ENCODE measurements at regions not wholly inside any gene's neighbourhood (a gene's known extent, or its start where the extent isn't known, plus 50 kb on each side); places are given as distances from the start of the nearest gene placed in this dataset.
A peak's percentile ranks its signal among the peaks of the same experiment; 100 is the strongest.

- intact Hi-C loops (cut with DNase I) = no loop called here
- TF ChIP-seq CTCF (IDR thresholded peaks at IDR 0.05; ENCODE audit: borderline replicate concordance, extremely low read depth, insufficient read depth) = no peak
These were observed 89.5 kb upstream of the KCTD3 start for GRCh38 chr1:215477632-215478031.

DNA sequence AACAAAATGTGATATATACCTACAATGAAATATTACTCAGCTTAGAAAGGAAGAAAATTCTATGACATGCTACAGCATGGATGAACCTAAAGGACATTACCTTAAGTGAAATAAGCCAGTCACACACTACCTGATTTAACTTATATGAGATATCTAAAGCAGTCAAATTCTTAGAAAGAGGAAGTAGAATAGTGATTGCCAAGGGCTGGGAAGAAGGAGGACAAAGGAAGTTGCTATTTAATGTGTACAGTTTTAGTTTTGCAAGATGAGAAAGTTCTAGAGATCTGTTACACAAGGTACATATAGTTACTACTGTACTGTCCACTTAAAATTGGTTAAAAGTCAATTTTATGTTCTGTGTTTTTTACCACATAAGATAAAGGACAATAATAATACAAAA, 87.5 kb upstream of the KCTD3 start:
- TF ChIP-seq CTCF (IDR thresholded peaks at IDR 0.05; ENCODE audit: borderline replicate concordance, extremely low read depth, insufficient read depth) = no peak
- DNase-seq (no peak), FAIRE-seq (no peak)
- Histone ChIP-seq H3K27me3 (ENCODE audit: control insufficient read depth, insufficient read depth, low read length) (no peaks in the 10 kb centered on the region), H3K27ac (ENCODE audit: low read depth in 2 of 2, low read length in 2 of 2) (no peak overlapping the region), H3K4me3 (ENCODE audit: low read length in 3 of 3) (no peak overlapping the region), H3K9me3 (ENCODE audit: control insufficient read depth in 2 of 3, insufficient read depth in 1 of 3, low read length in 3 of 3) (peaks cover 0 to 6% (median 0%) of the 10 kb centered on the region in 3 donors), H3K9ac (ENCODE audit: low read length in 3 of 3) (no peak overlapping the region), H3K36me3 (ENCODE audit: control insufficient read depth in 2 of 3, insufficient read depth in 3 of 3, low read length in 3 of 3) (no peaks in the 10 kb centered on the region), H3K4me1 (ENCODE audit: control insufficient read depth in 2 of 3, insufficient read depth in 2 of 3, low read depth in 1 of 3, low read length in 3 of 3) (no peaks in the 10 kb centered on the region)
- intact Hi-C loops (cut with DNase I) = no loop called here

More at GRCh38 chr1:215477632-215478031, 89.5 kb upstream of the KCTD3 start:
- peak in 1 of 5 donors; percentile 40 for DNase-seq
- FAIRE-seq = no peak
- Histone ChIP-seq H3K9me3 (ENCODE audit: control insufficient read depth in 2 of 3, insufficient read depth in 1 of 3, low read length in 3 of 3) (peaks cover 0 to 6% (median 0%) of the 10 kb centered on the region in 3 donors), H3K27ac (ENCODE audit: low read depth in 2 of 2, low read length in 2 of 2) (no peak overlapping the region), H3K4me3 (ENCODE audit: low read length in 3 of 3) (no peak overlapping the region), H3K4me1 (ENCODE audit: control insufficient read depth in 2 of 3, insufficient read depth in 2 of 3, low read depth in 1 of 3, low read length in 3 of 3) (no peaks in the 10 kb centered on the region), H3K9ac (ENCODE audit: low read length in 3 of 3) (no peak overlapping the region), H3K27me3 (ENCODE audit: control insufficient read depth, insufficient read depth, low read length) (no peaks in the 10 kb centered on the region), H3K36me3 (ENCODE audit: control insufficient read depth in 2 of 3, insufficient read depth in 3 of 3, low read length in 3 of 3) (no peaks in the 10 kb centered on the region)

DNA sequence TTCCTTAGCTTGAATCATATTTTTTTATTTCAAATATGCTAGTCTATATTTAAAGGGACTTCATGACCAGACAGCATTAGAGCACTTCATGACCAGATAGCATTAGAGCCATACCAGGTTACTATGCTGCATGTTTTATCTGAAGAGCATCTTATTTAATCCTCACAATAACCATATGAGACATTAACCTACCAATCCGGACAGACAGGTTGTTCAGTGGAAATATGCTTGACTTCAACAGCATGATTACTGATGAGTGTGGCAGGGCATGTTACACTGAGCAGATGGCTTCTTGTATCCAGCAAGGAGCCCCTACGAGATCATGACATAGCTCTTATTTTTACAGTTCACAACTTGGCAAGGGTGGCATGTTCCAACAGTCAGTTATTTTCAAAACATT, 85.0 kb upstream of the KCTD3 start:
- Histone ChIP-seq H3K9me3 (ENCODE audit: control insufficient read depth in 2 of 3, insufficient read depth in 1 of 3, low read length in 3 of 3) (peaks cover 0 to 6% (median 0%) of the 10 kb centered on the region in 3 donors), H3K9ac (ENCODE audit: low read length in 3 of 3) (no peak overlapping the region), H3K36me3 (ENCODE audit: control insufficient read depth in 2 of 3, insufficient read depth in 3 of 3, low read length in 3 of 3) (no peaks in the 10 kb centered on the region), H3K27me3 (ENCODE audit: control insufficient read depth, insufficient read depth, low read length) (no peaks in the 10 kb centered on the region), H3K4me1 (ENCODE audit: control insufficient read depth in 2 of 3, insufficient read depth in 2 of 3, low read depth in 1 of 3, low read length in 3 of 3) (no peaks in the 10 kb centered on the region), H3K4me3 (ENCODE audit: low read length in 3 of 3) (no peak overlapping the region), H3K27ac (ENCODE audit: low read depth in 2 of 2, low read length in 2 of 2) (no peak overlapping the region)
- DNase-seq = no peak
- FAIRE-seq = no peak
- no peak for TF ChIP-seq CTCF (IDR thresholded peaks at IDR 0.05; ENCODE audit: borderline replicate concordance, extremely low read depth, insufficient read depth)
- intact Hi-C loops (cut with DNase I) = no loop called here

Measured in kidney (tissue), 13 donors.